ENCODE measurements at regions not wholly inside any gene's neighbourhood (a gene's known extent, or its start where the extent isn't known, plus 50 kb on each side); places are given as distances from the start of the nearest gene placed in this dataset.

- Histone ChIP-seq H3K9ac (ENCODE audit: low read length in 2 of 2) (no peak overlapping the region), H3K36me3 (ENCODE audit: control insufficient read depth in 2 of 2, insufficient read depth in 2 of 2, low read length in 2 of 2) (no peaks in the 10 kb centered on the region), H3K27ac (ENCODE audit: low read length) (no peak overlapping the region), H3K27me3 (ENCODE audit: control insufficient read depth in 1 of 2, insufficient read depth in 2 of 2, low read length in 2 of 2) (no peaks in the 10 kb centered on the region), H3K4me1 (ENCODE audit: control insufficient read depth, insufficient read depth, low read length) (no peaks in the 10 kb centered on the region), H3K4me3 (ENCODE audit: low read length in 2 of 2) (no peak overlapping the region), H3K9me3 (ENCODE audit: control insufficient read depth in 2 of 2, low read length in 2 of 2) (no peaks in the 10 kb centered on the region)
Observed at GRCh38 chr13:82657471-82657870, 1224.8 kb downstream of the SLITRK1 start.

GRCh38 chr13:82654861-82655855 is 1227.1 kb downstream of the SLITRK1 start:
- Histone ChIP-seq H3K4me3 (ENCODE audit: low read length in 2 of 2) (no peak overlapping the region), H3K9me3 (ENCODE audit: control insufficient read depth in 2 of 2, low read length in 2 of 2) (no peaks in the 10 kb centered on the region), H3K4me1 (ENCODE audit: control insufficient read depth, insufficient read depth, low read length) (no peaks in the 10 kb centered on the region), H3K27me3 (ENCODE audit: control insufficient read depth in 1 of 2, insufficient read depth in 2 of 2, low read length in 2 of 2) (no peaks in the 10 kb centered on the region), H3K9ac (ENCODE audit: low read length in 2 of 2) (no peak overlapping the region), H3K36me3 (ENCODE audit: control insufficient read depth in 2 of 2, insufficient read depth in 2 of 2, low read length in 2 of 2) (no peaks in the 10 kb centered on the region), H3K27ac (ENCODE audit: low read length) (no peak overlapping the region)

- no peak overlapping the region for H3K4me3 ChIP-seq (ENCODE audit: low read length in 2 of 2)
- no peaks in the 10 kb centered on the region for H3K9me3 ChIP-seq (ENCODE audit: control insufficient read depth in 2 of 2, low read length in 2 of 2)
- no peaks in the 10 kb centered on the region for H3K27me3 ChIP-seq (ENCODE audit: control insufficient read depth in 1 of 2, insufficient read depth in 2 of 2, low read length in 2 of 2)
- no peaks in the 10 kb centered on the region for H3K36me3 ChIP-seq (ENCODE audit: control insufficient read depth in 2 of 2, insufficient read depth in 2 of 2, low read length in 2 of 2)
- no peak overlapping the region for H3K27ac ChIP-seq (ENCODE audit: low read length)
- H3K4me1 ChIP-seq (ENCODE audit: control insufficient read depth, insufficient read depth, low read length), result no peaks in the 10 kb centered on the region
- H3K9ac ChIP-seq (ENCODE audit: low read length in 2 of 2), result no peak overlapping the region
Observed at GRCh38 chr13:82654143-82654542, 1228.1 kb downstream of the SLITRK1 start.

- Histone ChIP-seq H3K36me3 (ENCODE audit: control insufficient read depth in 2 of 2, insufficient read depth in 2 of 2, low read length in 2 of 2) (no peaks in the 10 kb centered on the region), H3K9ac (ENCODE audit: low read length in 2 of 2) (no peak overlapping the region), H3K27ac (ENCODE audit: low read length) (no peak overlapping the region), H3K27me3 (ENCODE audit: control insufficient read depth in 1 of 2, insufficient read depth in 2 of 2, low read length in 2 of 2) (no peaks in the 10 kb centered on the region), H3K4me3 (ENCODE audit: low read length in 2 of 2) (no peak overlapping the region), H3K9me3 (ENCODE audit: control insufficient read depth in 2 of 2, low read length in 2 of 2) (no peaks in the 10 kb centered on the region), H3K4me1 (ENCODE audit: control insufficient read depth, insufficient read depth, low read length) (no peaks in the 10 kb centered on the region)
Observed at GRCh38 chr13:82647540-82647939, 1234.7 kb downstream of the SLITRK1 start.

GRCh38 chr13:82636119-82636518 is 1246.2 kb downstream of the SLITRK1 start:
- H3K4me3 ChIP-seq (ENCODE audit: low read length in 2 of 2), result no peak overlapping the region
- no peaks in the 10 kb centered on the region for H3K36me3 ChIP-seq (ENCODE audit: control insufficient read depth in 2 of 2, insufficient read depth in 2 of 2, low read length in 2 of 2)
- H3K27ac ChIP-seq (ENCODE audit: low read length), result no peak overlapping the region
- H3K27me3 ChIP-seq (ENCODE audit: control insufficient read depth in 1 of 2, insufficient read depth in 2 of 2, low read length in 2 of 2), result no peaks in the 10 kb centered on the region
- no peak overlapping the region for H3K9ac ChIP-seq (ENCODE audit: low read length in 2 of 2)
- H3K9me3 ChIP-seq (ENCODE audit: control insufficient read depth in 2 of 2, low read length in 2 of 2), result peaks cover 0 to 3% of the 10 kb centered on the region in 2 donors
- no peaks in the 10 kb centered on the region for H3K4me1 ChIP-seq (ENCODE audit: control insufficient read depth, insufficient read depth, low read length)

- Histone ChIP-seq H3K27ac (ENCODE audit: low read length) (no peak overlapping the region), H3K4me1 (ENCODE audit: control insufficient read depth, insufficient read depth, low read length) (no peaks in the 10 kb centered on the region), H3K36me3 (ENCODE audit: control insufficient read depth in 2 of 2, insufficient read depth in 2 of 2, low read length in 2 of 2) (no peaks in the 10 kb centered on the region), H3K4me3 (ENCODE audit: low read length in 2 of 2) (no peak overlapping the region), H3K9me3 (ENCODE audit: control insufficient read depth in 2 of 2, low read length in 2 of 2) (peaks cover 0 to 3% of the 10 kb centered on the region in 2 donors), H3K9ac (ENCODE audit: low read length in 2 of 2) (no peak overlapping the region), H3K27me3 (ENCODE audit: control insufficient read depth in 1 of 2, insufficient read depth in 2 of 2, low read length in 2 of 2) (no peaks in the 10 kb centered on the region)
Observed at GRCh38 chr13:82634946-82635345, 1247.3 kb downstream of the SLITRK1 start.

GRCh38 chr13:82627183-82627582 is 1255.1 kb downstream of the SLITRK1 start:
- Histone ChIP-seq H3K4me1 (ENCODE audit: control insufficient read depth, insufficient read depth, low read length) (no peaks in the 10 kb centered on the region), H3K9me3 (ENCODE audit: control insufficient read depth in 2 of 2, low read length in 2 of 2) (no peaks in the 10 kb centered on the region), H3K4me3 (ENCODE audit: low read length in 2 of 2) (no peak overlapping the region), H3K27ac (ENCODE audit: low read length) (no peak overlapping the region), H3K36me3 (ENCODE audit: control insufficient read depth in 2 of 2, insufficient read depth in 2 of 2, low read length in 2 of 2) (no peaks in the 10 kb centered on the region), H3K9ac (ENCODE audit: low read length in 2 of 2) (no peak overlapping the region), H3K27me3 (ENCODE audit: control insufficient read depth in 1 of 2, insufficient read depth in 2 of 2, low read length in 2 of 2) (no peaks in the 10 kb centered on the region)

GRCh38 chr13:82625717-82626116 is 1256.6 kb downstream of the SLITRK1 start:
- Histone ChIP-seq H3K4me1 (ENCODE audit: control insufficient read depth, insufficient read depth, low read length) (no peaks in the 10 kb centered on the region), H3K4me3 (ENCODE audit: low read length in 2 of 2) (no peak overlapping the region), H3K27me3 (ENCODE audit: control insufficient read depth in 1 of 2, insufficient read depth in 2 of 2, low read length in 2 of 2) (no peaks in the 10 kb centered on the region), H3K27ac (ENCODE audit: low read length) (no peak overlapping the region), H3K36me3 (ENCODE audit: control insufficient read depth in 2 of 2, insufficient read depth in 2 of 2, low read length in 2 of 2) (no peaks in the 10 kb centered on the region), H3K9ac (ENCODE audit: low read length in 2 of 2) (no peak overlapping the region), H3K9me3 (ENCODE audit: control insufficient read depth in 2 of 2, low read length in 2 of 2) (no peaks in the 10 kb centered on the region)

GRCh38 chr13:82615043-82615442 is 1267.2 kb downstream of the SLITRK1 start:
- H3K27ac ChIP-seq (ENCODE audit: low read length), result no peak overlapping the region
- H3K9me3 ChIP-seq (ENCODE audit: control insufficient read depth in 2 of 2, low read length in 2 of 2), result no peaks in the 10 kb centered on the region
- no peaks in the 10 kb centered on the region for H3K4me1 ChIP-seq (ENCODE audit: control insufficient read depth, insufficient read depth, low read length)
- no peaks in the 10 kb centered on the region for H3K36me3 ChIP-seq (ENCODE audit: control insufficient read depth in 2 of 2, insufficient read depth in 2 of 2, low read length in 2 of 2)
- H3K4me3 ChIP-seq (ENCODE audit: low read length in 2 of 2), result no peak overlapping the region
- H3K27me3 ChIP-seq (ENCODE audit: control insufficient read depth in 1 of 2, insufficient read depth in 2 of 2, low read length in 2 of 2), result no peaks in the 10 kb centered on the region
- H3K9ac ChIP-seq (ENCODE audit: low read length in 2 of 2), result no peak overlapping the region

GRCh38 chr13:82614086-82614485 is 1268.2 kb downstream of the SLITRK1 start:
- Histone ChIP-seq H3K4me3 (ENCODE audit: low read length in 2 of 2) (no peak overlapping the region), H3K4me1 (ENCODE audit: control insufficient read depth, insufficient read depth, low read length) (no peaks in the 10 kb centered on the region), H3K36me3 (ENCODE audit: control insufficient read depth in 2 of 2, insufficient read depth in 2 of 2, low read length in 2 of 2) (no peaks in the 10 kb centered on the region), H3K27me3 (ENCODE audit: control insufficient read depth in 1 of 2, insufficient read depth in 2 of 2, low read length in 2 of 2) (no peaks in the 10 kb centered on the region), H3K9ac (ENCODE audit: low read length in 2 of 2) (no peak overlapping the region), H3K27ac (ENCODE audit: low read length) (no peak overlapping the region), H3K9me3 (ENCODE audit: control insufficient read depth in 2 of 2, low read length in 2 of 2) (no peaks in the 10 kb centered on the region)

GRCh38 chr13:82606008-82606407 is 1276.3 kb downstream of the SLITRK1 start:
- Histone ChIP-seq H3K4me1 (ENCODE audit: control insufficient read depth, insufficient read depth, low read length) (no peaks in the 10 kb centered on the region), H3K4me3 (ENCODE audit: low read length in 2 of 2) (no peak overlapping the region), H3K27me3 (ENCODE audit: control insufficient read depth in 1 of 2, insufficient read depth in 2 of 2, low read length in 2 of 2) (no peaks in the 10 kb centered on the region), H3K27ac (ENCODE audit: low read length) (no peak overlapping the region), H3K36me3 (ENCODE audit: control insufficient read depth in 2 of 2, insufficient read depth in 2 of 2, low read length in 2 of 2) (no peaks in the 10 kb centered on the region), H3K9me3 (ENCODE audit: control insufficient read depth in 2 of 2, low read length in 2 of 2) (no peaks in the 10 kb centered on the region), H3K9ac (ENCODE audit: low read length in 2 of 2) (no peak overlapping the region)

Data from stomach smooth muscle (tissue), 2 donors.